ENCODE measurements at regions not wholly inside any gene's neighbourhood (a gene's known extent, or its start where the extent isn't known, plus 50 kb on each side); places are given as distances from the start of the nearest gene placed in this dataset.
A peak's percentile ranks its signal among the peaks of the same experiment; 100 is the strongest.

DNA sequence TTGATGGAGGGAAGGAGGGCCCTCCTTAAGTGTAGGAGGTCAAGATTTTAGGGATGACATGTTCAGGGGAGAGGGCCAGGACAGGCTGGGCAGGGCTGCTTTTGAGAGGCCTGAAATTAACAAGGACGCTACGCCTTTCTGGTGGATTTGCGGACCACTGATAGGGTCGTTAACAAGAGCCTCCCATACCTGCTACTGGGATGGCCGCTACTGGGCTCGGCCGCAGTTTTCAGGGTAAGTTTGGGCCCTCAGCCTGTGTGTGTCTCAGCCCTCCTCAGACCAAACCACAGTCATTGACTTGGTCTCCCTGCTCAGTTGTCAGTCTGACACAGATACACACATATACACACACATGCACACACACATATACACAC is 180.9 kb downstream of the SMAD2 start:
- DNase-seq (ENCODE audit: low read depth): no peak
- no peak overlapping the region for H3K4me3 ChIP-seq (ENCODE audit: low read depth, low read length)
- TF ChIP-seq, protein P1, sequence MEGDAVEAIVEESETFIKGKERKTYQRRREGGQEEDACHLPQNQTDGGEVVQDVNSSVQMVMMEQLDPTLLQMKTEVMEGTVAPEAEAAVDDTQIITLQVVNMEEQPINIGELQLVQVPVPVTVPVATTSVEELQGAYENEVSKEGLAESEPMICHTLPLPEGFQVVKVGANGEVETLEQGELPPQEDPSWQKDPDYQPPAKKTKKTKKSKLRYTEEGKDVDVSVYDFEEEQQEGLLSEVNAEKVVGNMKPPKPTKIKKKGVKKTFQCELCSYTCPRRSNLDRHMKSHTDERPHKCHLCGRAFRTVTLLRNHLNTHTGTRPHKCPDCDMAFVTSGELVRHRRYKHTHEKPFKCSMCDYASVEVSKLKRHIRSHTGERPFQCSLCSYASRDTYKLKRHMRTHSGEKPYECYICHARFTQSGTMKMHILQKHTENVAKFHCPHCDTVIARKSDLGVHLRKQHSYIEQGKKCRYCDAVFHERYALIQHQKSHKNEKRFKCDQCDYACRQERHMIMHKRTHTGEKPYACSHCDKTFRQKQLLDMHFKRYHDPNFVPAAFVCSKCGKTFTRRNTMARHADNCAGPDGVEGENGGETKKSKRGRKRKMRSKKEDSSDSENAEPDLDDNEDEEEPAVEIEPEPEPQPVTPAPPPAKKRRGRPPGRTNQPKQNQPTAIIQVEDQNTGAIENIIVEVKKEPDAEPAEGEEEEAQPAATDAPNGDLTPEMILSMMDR (IDR thresholded peaks at IDR 0.05; ENCODE audit: control insufficient read depth, extremely low read depth, insufficient read depth): no peak

DNA sequence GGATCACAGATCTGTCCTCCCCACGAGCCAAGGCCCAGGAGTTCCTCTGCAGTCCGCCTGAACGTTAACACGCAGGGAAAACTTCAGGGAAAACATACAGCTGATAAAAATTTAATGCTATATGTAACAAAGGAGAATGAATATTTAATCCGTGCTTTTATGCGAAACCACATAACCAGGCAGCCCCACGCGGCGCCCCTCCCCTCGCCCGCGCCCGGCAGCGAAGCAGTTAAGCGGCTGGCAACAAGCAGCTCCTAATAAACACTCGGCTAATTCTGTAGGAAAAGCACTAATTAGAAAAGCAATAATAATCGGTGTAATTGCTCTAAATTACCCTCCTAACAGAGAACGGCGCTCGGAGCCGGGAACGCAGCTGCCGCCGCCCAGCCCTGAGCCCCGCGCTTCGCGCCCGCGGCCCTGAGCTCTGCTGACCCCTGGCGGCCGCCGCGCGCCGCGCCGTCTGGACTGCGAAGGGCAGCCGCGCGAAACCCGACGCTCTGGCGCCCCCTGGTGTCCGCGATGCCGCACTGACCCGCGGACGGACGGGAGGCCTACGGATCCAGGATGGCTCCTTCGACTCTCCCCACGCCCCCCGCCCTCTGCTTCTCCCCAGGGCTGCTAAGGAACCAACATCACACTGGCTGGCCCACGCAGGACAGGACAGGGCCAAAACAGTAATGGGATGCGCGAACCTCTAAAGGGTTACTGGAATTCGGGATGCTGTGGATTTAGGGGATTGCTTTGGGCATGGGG is 181.4 kb downstream of the SMAD2 start:
- TF ChIP-seq, protein P1 (IDR thresholded peaks at IDR 0.05; ENCODE audit: control insufficient read depth, extremely low read depth, insufficient read depth): peak; percentile 100
- DNase-seq (ENCODE audit: low read depth): no peak
- no peak overlapping the region for H3K4me3 ChIP-seq (ENCODE audit: low read depth, low read length)

- TF ChIP-seq, protein P1 (IDR thresholded peaks at IDR 0.05; ENCODE audit: control insufficient read depth, extremely low read depth, insufficient read depth): no peak
- no peak for DNase-seq (ENCODE audit: low read depth)
- no peak overlapping the region for H3K4me3 ChIP-seq (ENCODE audit: low read depth, low read length)
Measured at GRCh38 chr18:47748093-47748796, 182.2 kb downstream of the SMAD2 start.

DNA sequence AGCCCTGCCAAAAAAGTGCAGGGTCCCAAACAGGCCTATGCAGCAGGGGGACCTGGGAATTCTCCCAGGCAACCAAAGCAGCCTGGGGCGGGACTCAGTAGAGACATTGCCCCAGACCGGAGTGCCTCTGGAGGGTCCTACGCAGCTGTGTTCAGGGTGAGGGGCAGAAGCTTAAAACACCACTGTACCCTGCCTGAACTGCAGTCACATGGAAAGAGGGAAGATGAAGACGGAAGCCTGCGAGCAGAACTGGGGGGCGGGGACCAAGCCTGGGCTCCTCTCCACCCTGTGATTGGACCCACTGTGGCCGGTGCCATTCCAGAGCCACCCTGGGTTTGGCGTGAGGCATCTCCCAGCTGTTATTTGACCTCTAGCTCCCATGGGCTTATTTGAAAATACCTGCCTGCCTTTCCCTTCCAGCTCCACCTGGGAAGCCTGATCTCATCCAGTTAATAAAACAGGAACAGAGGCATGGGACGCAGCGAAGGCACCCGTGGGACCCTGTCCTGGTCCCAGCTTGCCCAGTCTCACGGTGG is 183.1 kb downstream of the SMAD2 start:
- no peak overlapping the region for H3K4me3 ChIP-seq (ENCODE audit: low read depth, low read length)

DNA sequence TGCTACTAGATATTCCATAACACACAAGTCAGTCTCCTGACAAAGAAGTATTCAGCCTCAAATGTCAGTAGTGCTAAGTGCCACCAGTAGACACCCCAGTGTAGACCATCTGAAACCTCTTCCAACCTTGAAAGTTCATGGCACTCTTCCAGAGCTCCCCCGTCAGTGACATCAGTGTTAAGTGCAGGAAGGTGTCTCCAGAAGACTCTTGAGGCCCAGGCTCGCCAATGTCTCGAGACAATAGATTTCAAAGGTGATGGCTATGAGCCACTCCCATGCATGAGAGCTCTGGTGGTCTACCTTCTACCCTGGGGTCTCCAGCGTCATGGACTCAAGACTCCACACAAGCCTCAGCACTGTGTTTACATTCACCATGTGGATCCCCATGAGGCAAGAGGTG is 183.8 kb downstream of the SMAD2 start:
- no peak overlapping the region for H3K4me3 ChIP-seq (ENCODE audit: low read depth, low read length)
- DNase-seq (ENCODE audit: low read depth): no peak
- TF ChIP-seq, protein P1 (IDR thresholded peaks at IDR 0.05; ENCODE audit: control insufficient read depth, extremely low read depth, insufficient read depth): no peak

More for the DNA sequence above, 183.1 kb downstream of the SMAD2 start:
- TF ChIP-seq, protein P1 (IDR thresholded peaks at IDR 0.05; ENCODE audit: control insufficient read depth, extremely low read depth, insufficient read depth): no peak
- DNase-seq (ENCODE audit: low read depth): no peak

- TF ChIP-seq, protein P1 (IDR thresholded peaks at IDR 0.05; ENCODE audit: control insufficient read depth, extremely low read depth, insufficient read depth): no peak
- H3K4me3 ChIP-seq (ENCODE audit: low read depth, low read length): no peak overlapping the region
- no peak for DNase-seq (ENCODE audit: low read depth)
Measured at GRCh38 chr18:47745227-47745626, 185.2 kb downstream of the SMAD2 start.

Data from LNCaP clone FGC (cell line).